SK-N-SH (cell line): ENCODE measurements at regions not wholly inside any gene's neighbourhood (a gene's known extent, or its start where the extent isn't known, plus 50 kb on each side); places are given as distances from the start of the nearest gene placed in this dataset.

Experiments used
- CTCF ChIP-seq: fragments of 200-600 bp; sonication (generic); IDR thresholded peaks from 2 replicates; pipeline ENCODE4 v1.6.1; 2017; ENCODE audit warnings: antibody characterized with exemption, mild to moderate bottlenecking, moderate library complexity
- EP300 ChIP-seq, 2 experiments: IDR thresholded peaks; 2 replicates each; pipeline versions ENCODE4 v1.4.0 to v1.6.1; 2012; ENCODE audit warnings: borderline replicate concordance in 1 of 2, low read depth in 1 of 2, low read length in 1 of 2
- EZH2phosphoT487 ChIP-seq: fragments of 200-600 bp; sonication (generic); IDR thresholded peaks from 2 replicates; pipeline ENCODE4 v1.6.1; 2017; ENCODE audit warnings: low read depth, mixed run types, mild to moderate bottlenecking, antibody characterized with exemption, moderate library complexity, borderline replicate concordance
- RAD21 ChIP-seq: IDR thresholded peaks from 2 replicates; pipeline ENCODE4 v1.6.1; 2012; ENCODE audit warnings: mild to moderate bottlenecking, low read length
- RCOR1 ChIP-seq: fragments of 150-350 bp; IDR thresholded peaks from 2 replicates; pipeline ENCODE4 v1.6.1; 2017; ENCODE audit warnings: antibody characterized with exemption, low read length
- RFX5 ChIP-seq: IDR thresholded peaks from 2 replicates; pipeline ENCODE4 v1.6.1; 2012; ENCODE audit warnings: mild to moderate bottlenecking, improper control_type of control experiment, low read length
- SIN3A ChIP-seq: IDR thresholded peaks from 2 replicates; pipeline ENCODE4 v1.6.1; 2012; ENCODE audit warnings: low read depth, mild to moderate bottlenecking, low read length, moderate library complexity, borderline replicate concordance
- USF1 ChIP-seq: IDR thresholded peaks from 2 replicates; pipeline ENCODE4 v1.4.0; 2012; ENCODE audit warnings: low read depth, borderline replicate concordance
- TF ChIP-seq, protein P1 (sequence below): IDR thresholded peaks from 2 replicates; pipeline ENCODE4 v1.6.1; 2012; ENCODE audit warnings: mild to moderate bottlenecking, low read depth, low read length, moderate library complexity

- TF ChIP-seq RFX5 (no peak), CTCF (no peak), EP300 (IDR thresholded peaks at IDR 0.05; ENCODE audit: borderline replicate concordance in 1 of 2, low read depth in 1 of 2, low read length in 1 of 2) (no peak), RAD21 (no peak), USF1 (no peak), EZH2phosphoT487 (no peak), RCOR1 (no peak), SIN3A (no peak)
- TF ChIP-seq, protein P1, sequence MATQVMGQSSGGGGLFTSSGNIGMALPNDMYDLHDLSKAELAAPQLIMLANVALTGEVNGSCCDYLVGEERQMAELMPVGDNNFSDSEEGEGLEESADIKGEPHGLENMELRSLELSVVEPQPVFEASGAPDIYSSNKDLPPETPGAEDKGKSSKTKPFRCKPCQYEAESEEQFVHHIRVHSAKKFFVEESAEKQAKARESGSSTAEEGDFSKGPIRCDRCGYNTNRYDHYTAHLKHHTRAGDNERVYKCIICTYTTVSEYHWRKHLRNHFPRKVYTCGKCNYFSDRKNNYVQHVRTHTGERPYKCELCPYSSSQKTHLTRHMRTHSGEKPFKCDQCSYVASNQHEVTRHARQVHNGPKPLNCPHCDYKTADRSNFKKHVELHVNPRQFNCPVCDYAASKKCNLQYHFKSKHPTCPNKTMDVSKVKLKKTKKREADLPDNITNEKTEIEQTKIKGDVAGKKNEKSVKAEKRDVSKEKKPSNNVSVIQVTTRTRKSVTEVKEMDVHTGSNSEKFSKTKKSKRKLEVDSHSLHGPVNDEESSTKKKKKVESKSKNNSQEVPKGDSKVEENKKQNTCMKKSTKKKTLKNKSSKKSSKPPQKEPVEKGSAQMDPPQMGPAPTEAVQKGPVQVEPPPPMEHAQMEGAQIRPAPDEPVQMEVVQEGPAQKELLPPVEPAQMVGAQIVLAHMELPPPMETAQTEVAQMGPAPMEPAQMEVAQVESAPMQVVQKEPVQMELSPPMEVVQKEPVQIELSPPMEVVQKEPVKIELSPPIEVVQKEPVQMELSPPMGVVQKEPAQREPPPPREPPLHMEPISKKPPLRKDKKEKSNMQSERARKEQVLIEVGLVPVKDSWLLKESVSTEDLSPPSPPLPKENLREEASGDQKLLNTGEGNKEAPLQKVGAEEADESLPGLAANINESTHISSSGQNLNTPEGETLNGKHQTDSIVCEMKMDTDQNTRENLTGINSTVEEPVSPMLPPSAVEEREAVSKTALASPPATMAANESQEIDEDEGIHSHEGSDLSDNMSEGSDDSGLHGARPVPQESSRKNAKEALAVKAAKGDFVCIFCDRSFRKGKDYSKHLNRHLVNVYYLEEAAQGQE, result no peak
Observed at GRCh38 chr6:91501930-91502329, 915.1 kb upstream of the MAP3K7 start.
